ENCODE measurements at regions not wholly inside any gene's neighbourhood (a gene's known extent, or its start where the extent isn't known, plus 50 kb on each side); places are given as distances from the start of the nearest gene placed in this dataset.

GRCh38 chr3:72054976-72055375, 270.0 kb upstream of the PROK2 start:
- TF ChIP-seq POLR2A (IDR thresholded peaks at IDR 0.05; ENCODE audit: low read length) = no peak
- no peak for TF ChIP-seq RNF2 (IDR thresholded peaks at IDR 0.05; ENCODE audit: borderline replicate concordance, low read depth)
- no peak for TF ChIP-seq CTCF (IDR thresholded peaks at IDR 0.05)
- TF ChIP-seq KDM1A (IDR thresholded peaks at IDR 0.05; ENCODE audit: low read depth) = no peak
- no peak for TF ChIP-seq CBX8 (IDR thresholded peaks at IDR 0.05)
- TF ChIP-seq MAZ (IDR thresholded peaks at IDR 0.05; ENCODE audit: borderline replicate concordance, low read depth, low read length) = no peak
- no peak for TF ChIP-seq SMC3 (IDR thresholded peaks at IDR 0.05)
- TF ChIP-seq NR3C1 (IDR thresholded peaks at IDR 0.05) = no peak
- no peak for TF ChIP-seq FOSB (CRISPR knock-in tag; IDR thresholded peaks at IDR 0.05)
